NCI-H146 treated with DMSO at 0.1 percent for 48 hours (cell line): ENCODE measurements at regions not wholly inside any gene's neighbourhood (a gene's known extent, or its start where the extent isn't known, plus 50 kb on each side); places are given as distances from the start of the nearest gene placed in this dataset.

ENCODE experiments used
- DNase-seq: peaks from one replicate; lab custom pipeline; 2025; ENCODE audit not compliant: unreplicated experiment; lab: John Stamatoyannopoulos, UW

- no peak for DNase-seq
Measured at GRCh38 chr3:46091741-46092701, 64.7 kb upstream of the XCR1 start.

- DNase-seq, result no peak
Measured at GRCh38 chr3:46091046-46091445, 63.8 kb upstream of the XCR1 start.

DNA sequence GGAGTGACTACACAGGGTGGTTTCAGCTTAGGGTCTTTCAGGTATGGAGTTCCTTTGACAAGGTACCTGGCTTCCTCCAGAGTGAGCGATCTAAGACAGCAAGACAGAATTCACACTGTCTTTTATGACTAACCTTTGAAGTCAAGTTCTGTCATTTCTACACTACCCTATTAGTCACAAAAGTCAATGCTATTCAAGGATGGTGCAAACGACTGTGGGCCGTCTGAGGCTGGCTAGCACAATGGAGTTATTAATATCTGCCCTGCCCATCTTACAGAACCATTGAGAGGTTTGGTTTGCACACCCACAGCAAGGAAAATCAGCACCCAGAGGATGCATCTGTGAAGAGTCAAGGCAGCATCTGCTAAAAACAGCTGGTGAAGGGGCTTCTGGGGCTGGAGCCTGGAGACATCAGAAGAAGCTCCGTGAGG, 62.9 kb upstream of the XCR1 start:
- DNase-seq, result no peak

GRCh38 chr3:46089237-46090011, 62.1 kb upstream of the XCR1 start:
- DNase-seq, result no peak

GRCh38 chr3:46087871-46088270, 60.6 kb upstream of the XCR1 start:
- no peak for DNase-seq

GRCh38 chr3:46086986-46087385, 59.7 kb upstream of the XCR1 start:
- DNase-seq, result no peak

- DNase-seq, result no peak
Measured at GRCh38 chr3:46086083-46086437, 58.8 kb upstream of the XCR1 start.

- DNase-seq, result no peak
Measured at GRCh38 chr3:46085421-46086082, 58.3 kb upstream of the XCR1 start.

GRCh38 chr3:46083956-46084355, 56.7 kb upstream of the XCR1 start:
- DNase-seq, result no peak

- DNase-seq, result no peak
Measured at GRCh38 chr3:46082849-46083248, 55.6 kb upstream of the XCR1 start.

- no peak for DNase-seq
Measured at GRCh38 chr3:46082021-46082420, 54.7 kb upstream of the XCR1 start.

DNA sequence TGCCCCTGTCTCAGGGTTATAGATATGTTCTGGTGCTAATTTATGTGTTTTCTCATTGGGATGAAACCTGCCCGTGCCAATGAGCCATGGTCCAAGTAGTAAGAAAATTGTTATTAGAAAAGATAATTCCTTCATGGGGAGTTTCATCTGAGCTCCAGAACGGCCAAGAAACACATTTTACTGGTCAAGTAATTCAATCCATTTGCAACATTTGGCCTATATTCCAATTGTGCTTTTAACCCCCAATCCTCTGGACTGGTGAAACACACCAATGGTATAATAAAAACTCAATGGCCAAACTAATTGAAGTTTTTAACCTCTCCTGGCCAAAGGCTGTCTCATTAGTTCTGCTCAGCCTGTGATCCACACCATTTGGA, 53.7 kb upstream of the XCR1 start:
- no peak for DNase-seq

- DNase-seq, result no peak
Measured at GRCh38 chr3:46080124-46080968, 53.1 kb upstream of the XCR1 start.

DNA sequence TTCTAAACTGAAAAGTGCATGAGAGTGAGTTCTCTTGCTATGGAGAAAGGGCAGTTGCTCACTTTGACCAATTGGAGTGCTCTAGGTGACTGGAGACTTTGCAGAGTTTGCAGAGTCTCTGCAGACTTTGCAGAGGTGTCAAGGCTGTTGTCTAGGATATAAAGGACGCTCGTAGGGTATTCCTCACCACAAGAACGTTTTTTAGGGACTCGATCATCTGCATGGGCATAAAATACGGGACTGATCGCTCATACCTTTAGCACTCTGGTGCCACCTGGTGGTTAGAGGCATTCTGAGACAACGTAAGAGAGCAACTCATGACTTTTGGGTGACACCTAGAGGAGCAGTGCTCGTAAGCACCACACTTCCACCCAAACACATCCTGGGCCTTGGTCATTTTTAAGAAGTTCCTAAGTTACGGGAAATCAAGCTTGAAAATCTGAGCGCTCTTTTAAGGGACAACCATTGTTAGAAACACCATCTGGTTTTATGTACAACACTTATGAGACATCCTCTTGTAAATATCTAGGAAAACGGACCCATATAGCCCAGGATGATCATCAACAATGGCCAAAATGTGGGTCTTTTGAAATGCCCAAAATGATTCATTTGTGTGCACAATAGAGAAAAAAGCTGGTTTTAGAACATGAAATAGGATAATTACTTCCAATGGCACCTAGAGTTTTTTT, 51.6 kb upstream of the XCR1 start:
- DNase-seq, result peak; percentile 63
